ENCODE measurements at regions not wholly inside any gene's neighbourhood (a gene's known extent, or its start where the extent isn't known, plus 50 kb on each side); places are given as distances from the start of the nearest gene placed in this dataset.

- no peak for TF ChIP-seq POLR2A (IDR thresholded peaks at IDR 0.05)
- TF ChIP-seq CTCF (IDR thresholded peaks at IDR 0.05 in 4 of 5, conservative IDR thresholded peaks at IDR 0.05 in 1 of 5), result no peak
- ATAC-seq (no peak), DNase-seq (no peak)
- Histone ChIP-seq H3K4me3 (no peak overlapping the region), H3K27ac (no peak overlapping the region), H3K4me1 (no peaks in the 10 kb centered on the region), H3K27me3 (no peaks in the 10 kb centered on the region), H3K36me3 (no peaks in the 10 kb centered on the region), H3K9me3 (peaks cover 0 to 4% (median 0%) of the 10 kb centered on the region in 3 donors)
- intact Hi-C loops (cut with DNase I; ENCODE audit: low total_unique reads) (no loop called here), in situ Hi-C loops (cut with MboI; ENCODE audit: low sequenced_read_pairs in 4 of 4) (no loop called here)
These were observed 141.3 kb downstream of the GNAT3 start for GRCh38 chr7:80370587-80370986.

- no peak for TF ChIP-seq CTCF (IDR thresholded peaks at IDR 0.05 in 4 of 5, conservative IDR thresholded peaks at IDR 0.05 in 1 of 5)
- no peak for TF ChIP-seq POLR2A (IDR thresholded peaks at IDR 0.05)
- no peaks in the 10 kb centered on the region for H3K27me3 ChIP-seq
- in situ Hi-C loops (cut with MboI; ENCODE audit: low sequenced_read_pairs in 4 of 4), result no loop called here
These were observed 142.5 kb downstream of the GNAT3 start for GRCh38 chr7:80369321-80369720.

GRCh38 chr7:80362677-80363076 is 149.2 kb downstream of the GNAT3 start:
- DNase-seq (no peak), ATAC-seq (no peak)
- Histone ChIP-seq H3K4me3 (no peak overlapping the region), H3K27ac (no peak overlapping the region), H3K36me3 (no peaks in the 10 kb centered on the region), H3K27me3 (no peaks in the 10 kb centered on the region), H3K4me1 (no peaks in the 10 kb centered on the region), H3K9me3 (peaks cover 0 to 4% (median 0%) of the 10 kb centered on the region in 3 donors)
- TF ChIP-seq POLR2A (IDR thresholded peaks at IDR 0.05) (no peak), CTCF (IDR thresholded peaks at IDR 0.05 in 4 of 5, conservative IDR thresholded peaks at IDR 0.05 in 1 of 5) (no peak)
- in situ Hi-C loops (cut with MboI; ENCODE audit: low sequenced_read_pairs in 4 of 4), result no loop called here
- intact Hi-C loops (cut with DNase I; ENCODE audit: low total_unique reads), result no loop called here

More at GRCh38 chr7:80369321-80369720, 142.5 kb downstream of the GNAT3 start:
- H3K36me3 ChIP-seq, result no peaks in the 10 kb centered on the region
- no peak overlapping the region for H3K27ac ChIP-seq
- no peaks in the 10 kb centered on the region for H3K4me1 ChIP-seq
- no peak overlapping the region for H3K4me3 ChIP-seq
- DNase-seq (no peak), ATAC-seq (no peak)
- H3K9me3 ChIP-seq, result peaks cover 0 to 4% (median 0%) of the 10 kb centered on the region in 3 donors
- intact Hi-C loops (cut with DNase I; ENCODE audit: low total_unique reads), result no loop called here

- no peaks in the 10 kb centered on the region for H3K27me3 ChIP-seq
- intact Hi-C loops (cut with DNase I; ENCODE audit: low total_unique reads), result no loop called here
- TF ChIP-seq POLR2A (IDR thresholded peaks at IDR 0.05) (no peak), CTCF (IDR thresholded peaks at IDR 0.05 in 4 of 5, conservative IDR thresholded peaks at IDR 0.05 in 1 of 5) (no peak)
These were observed 149.8 kb downstream of the GNAT3 start for GRCh38 chr7:80362010-80362618.

GRCh38 chr7:80359476-80359875 is 152.4 kb downstream of the GNAT3 start:
- Histone ChIP-seq H3K4me3 (no peak overlapping the region), H3K36me3 (no peaks in the 10 kb centered on the region), H3K27me3 (no peaks in the 10 kb centered on the region), H3K9me3 (no peaks in the 10 kb centered on the region), H3K27ac (no peak overlapping the region), H3K4me1 (no peaks in the 10 kb centered on the region)
- TF ChIP-seq POLR2A (IDR thresholded peaks at IDR 0.05), result no peak
- TF ChIP-seq CTCF (IDR thresholded peaks at IDR 0.05 in 4 of 5, conservative IDR thresholded peaks at IDR 0.05 in 1 of 5), result no peak
- DNase-seq, result no peak
- in situ Hi-C loops (cut with MboI; ENCODE audit: low sequenced_read_pairs in 4 of 4) (no loop called here), intact Hi-C loops (cut with DNase I; ENCODE audit: low total_unique reads) (no loop called here)
- ATAC-seq, result no peak

More at GRCh38 chr7:80362010-80362618, 149.8 kb downstream of the GNAT3 start:
- DNase-seq (no peak), ATAC-seq (no peak)
- H3K36me3 ChIP-seq, result no peaks in the 10 kb centered on the region
- H3K9me3 ChIP-seq, result peaks cover 0 to 4% (median 0%) of the 10 kb centered on the region in 3 donors
- no peak overlapping the region for H3K27ac ChIP-seq
- in situ Hi-C loops (cut with MboI; ENCODE audit: low sequenced_read_pairs in 4 of 4), result no loop called here
- H3K4me1 ChIP-seq, result no peaks in the 10 kb centered on the region
- no peak overlapping the region for H3K4me3 ChIP-seq

All from gastrocnemius medialis (tissue), 4 donors.